HG03175 (cell line): ENCODE measurements at regions not wholly inside any gene's neighbourhood (a gene's known extent, or its start where the extent isn't known, plus 50 kb on each side); places are given as distances from the start of the nearest gene placed in this dataset.

Experiments used
- ATAC-seq: cut with Tn5 transposase; IDR thresholded peaks from one replicate; pipeline ENCODE4 v1.9.1; 2021; ENCODE audit warnings: mild to moderate bottlenecking, moderate library complexity; ENCODE audit not compliant: unreplicated experiment

DNA sequence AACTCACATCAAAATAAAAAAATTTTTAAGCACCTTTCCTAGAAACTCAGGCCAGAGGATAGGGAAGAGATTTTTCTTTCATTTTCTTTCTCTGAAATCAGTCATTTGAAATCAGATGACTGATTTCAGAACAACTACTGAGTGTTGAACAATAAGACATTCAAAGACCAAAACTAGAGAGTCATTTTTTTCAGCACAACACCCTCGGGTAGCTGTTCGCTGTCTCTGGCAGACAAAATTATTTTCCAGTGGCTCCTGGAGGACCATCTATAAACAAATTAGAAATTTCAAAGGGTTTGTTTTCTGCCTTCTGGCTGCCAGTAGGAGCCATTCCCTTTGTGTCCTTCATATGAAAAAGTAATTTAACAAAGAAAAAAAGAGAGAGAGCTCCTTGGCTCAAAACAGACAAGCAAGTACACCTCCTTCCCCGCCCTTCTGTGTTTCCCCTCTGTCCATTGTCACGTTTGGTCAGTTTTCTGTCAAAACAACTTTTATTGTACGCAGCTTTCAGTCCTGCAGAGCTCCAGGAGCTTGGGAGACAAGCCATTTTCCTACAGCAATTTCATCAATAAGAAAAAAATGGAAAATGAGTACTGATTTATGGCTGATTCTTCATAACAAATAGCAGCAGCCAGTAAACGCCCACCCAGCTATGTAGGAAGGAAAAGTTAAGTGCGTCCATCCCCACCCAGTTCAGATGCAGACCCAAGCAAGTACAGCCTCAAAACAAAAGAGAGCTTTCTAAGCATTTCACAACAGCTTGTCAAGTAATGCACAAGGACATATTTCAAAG, 405.2 kb downstream of the ZNF608 start:
- no peak for ATAC-seq

DNA sequence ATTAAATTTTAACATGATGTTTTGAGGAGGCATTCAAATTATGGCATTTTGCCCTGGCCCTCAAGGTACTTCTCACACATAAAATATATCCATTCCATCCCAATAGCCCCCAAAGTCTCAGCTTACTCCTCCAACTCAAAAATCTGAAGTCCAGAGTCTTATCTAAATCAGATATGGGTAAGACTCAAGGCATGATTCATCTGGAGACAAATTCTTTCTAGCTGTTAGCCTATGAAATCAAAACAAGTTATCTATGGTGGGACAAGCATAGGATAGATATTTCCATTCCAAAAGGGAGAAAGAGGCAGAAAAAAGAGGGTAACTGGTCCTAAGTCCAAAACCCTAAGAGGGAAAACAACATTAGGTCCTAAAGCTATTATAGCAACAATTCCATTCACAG, 408.4 kb downstream of the ZNF608 start:
- no peak for ATAC-seq

DNA sequence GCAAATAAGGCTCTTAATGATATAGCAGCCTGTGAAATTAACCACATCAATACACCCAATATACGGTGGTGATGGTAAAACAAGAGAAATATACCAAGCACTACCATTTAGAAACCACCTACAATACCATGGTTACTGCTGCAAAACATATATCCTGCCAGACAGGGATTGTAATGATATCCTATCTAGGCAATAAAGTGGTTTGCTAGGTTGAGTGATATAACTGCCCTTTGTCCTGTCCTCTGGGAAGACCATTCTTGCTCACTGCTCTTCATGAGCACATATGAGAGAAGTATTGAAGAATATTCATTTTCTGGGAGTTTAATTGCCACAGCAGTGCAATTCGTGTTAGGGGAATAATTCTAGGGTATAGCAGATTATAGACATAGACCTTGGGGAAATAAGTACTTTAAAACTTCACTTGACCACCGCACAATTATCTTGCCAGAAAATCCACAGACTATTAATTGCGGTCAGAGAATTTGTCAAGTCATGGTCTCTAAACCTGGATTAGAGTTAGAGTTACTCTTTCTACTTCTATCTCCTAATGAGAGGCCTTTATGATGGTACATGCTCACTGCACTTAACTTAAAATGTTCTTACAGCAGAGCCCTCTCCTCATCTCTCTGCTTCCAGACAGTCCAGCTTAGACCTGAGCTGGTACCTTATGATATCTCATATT, 413.0 kb downstream of the ZNF608 start:
- ATAC-seq: no peak

DNA sequence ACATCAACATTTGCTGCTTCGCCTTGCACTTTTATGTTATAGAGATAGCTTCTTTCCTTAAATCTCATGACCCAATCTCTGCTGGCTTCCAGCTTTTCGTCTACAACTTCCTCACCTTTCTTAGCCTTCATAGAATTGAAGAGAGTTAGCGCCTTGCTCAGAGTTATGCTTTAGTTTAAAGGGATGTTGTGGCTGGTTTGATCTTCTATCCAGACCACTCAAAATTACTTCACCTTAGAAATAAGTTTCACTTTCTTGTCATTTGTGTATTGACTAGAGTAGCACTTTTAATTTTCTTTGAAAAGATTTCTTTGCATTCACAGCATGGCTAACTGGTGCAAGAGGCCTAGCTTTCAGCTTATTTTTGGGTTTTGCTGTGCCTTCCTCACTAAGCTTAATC, 414.2 kb downstream of the ZNF608 start:
- ATAC-seq: no peak

DNA sequence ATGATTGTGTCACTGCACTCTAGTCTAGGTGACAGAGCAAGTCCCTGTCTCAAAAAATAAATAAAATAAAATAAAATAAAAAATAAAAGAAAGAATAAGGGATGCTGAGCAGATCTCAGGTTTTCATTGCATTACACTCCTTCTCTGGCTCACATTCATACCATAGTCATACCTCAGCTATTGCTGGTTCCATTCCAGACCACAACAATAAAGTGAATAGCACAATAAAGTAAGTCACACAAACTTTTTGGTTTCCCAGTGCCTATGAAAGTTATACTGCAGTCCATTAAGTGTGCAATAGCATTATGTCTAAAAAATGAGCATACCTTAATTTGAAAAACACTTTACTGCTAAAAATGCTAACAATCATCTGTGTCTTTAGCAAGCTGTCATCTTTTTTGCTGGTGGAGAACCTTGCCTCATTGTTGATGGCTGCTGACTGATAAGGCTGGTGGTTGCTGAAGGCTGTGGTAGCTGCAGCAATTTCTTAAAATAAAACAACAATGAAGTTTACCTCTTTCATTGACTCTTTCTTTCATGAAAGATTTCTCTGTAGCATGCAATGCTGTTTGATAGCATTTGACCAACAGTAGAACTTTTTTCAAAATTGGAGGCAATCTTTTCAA, 415.7 kb downstream of the ZNF608 start:
- no peak for ATAC-seq

DNA sequence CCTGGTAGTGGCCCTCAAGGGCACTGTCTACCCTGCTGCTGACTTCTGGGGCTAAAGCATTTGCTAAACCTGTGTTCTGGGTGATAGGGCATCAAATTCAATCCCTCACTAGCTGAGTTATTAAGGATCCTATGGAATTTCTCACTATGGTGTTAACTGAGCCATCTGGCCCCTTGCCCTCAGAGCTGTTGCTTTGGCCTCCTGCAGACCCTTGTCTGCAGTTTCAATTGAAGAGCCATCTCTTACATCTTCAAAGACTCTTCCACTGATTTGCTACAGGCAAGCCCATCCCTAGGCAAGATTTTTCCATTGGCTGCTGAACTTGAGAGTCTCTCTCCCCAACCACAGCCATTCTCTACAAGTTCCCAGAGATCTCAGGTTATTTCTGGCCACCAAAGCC, 418.2 kb downstream of the ZNF608 start:
- ATAC-seq: no peak

DNA sequence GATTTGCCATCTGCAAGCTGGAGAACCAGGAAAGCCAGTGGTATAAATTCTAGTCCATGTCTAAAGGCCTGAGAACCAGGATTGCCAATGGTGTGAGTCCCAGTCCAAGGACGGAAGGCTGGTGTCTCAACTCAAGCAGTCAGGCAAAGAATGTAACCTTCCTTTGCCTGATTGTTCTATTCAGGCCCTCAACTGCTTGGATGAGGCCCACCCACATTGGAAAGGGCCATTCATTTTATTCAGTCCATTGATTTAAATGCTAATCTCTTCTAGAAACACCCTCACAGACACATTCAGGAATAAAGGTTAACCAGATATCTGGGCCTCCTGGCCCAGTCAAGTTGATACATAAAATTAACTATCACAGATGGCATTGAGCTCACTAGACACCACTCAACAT, 427.8 kb downstream of the ZNF608 start:
- no peak for ATAC-seq

DNA sequence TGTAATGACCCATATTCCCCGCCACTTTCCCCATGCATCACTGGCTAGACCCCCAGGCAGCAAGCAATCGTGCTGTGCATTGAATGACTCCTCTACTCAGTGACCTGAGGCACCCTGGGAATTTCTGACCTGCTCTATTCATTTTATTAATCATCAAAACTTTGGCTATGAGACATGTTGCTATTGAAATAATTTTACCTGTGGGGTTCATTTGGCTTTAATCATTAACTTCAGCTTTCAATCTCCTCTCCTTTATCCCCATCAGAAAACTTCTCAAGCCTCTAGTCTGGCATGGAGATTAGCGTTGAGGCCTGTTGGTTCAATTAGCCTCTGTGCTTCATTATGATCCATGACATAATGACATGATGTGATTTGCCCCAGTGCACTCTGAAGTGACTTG, 429.0 kb downstream of the ZNF608 start:
- no peak for ATAC-seq

DNA sequence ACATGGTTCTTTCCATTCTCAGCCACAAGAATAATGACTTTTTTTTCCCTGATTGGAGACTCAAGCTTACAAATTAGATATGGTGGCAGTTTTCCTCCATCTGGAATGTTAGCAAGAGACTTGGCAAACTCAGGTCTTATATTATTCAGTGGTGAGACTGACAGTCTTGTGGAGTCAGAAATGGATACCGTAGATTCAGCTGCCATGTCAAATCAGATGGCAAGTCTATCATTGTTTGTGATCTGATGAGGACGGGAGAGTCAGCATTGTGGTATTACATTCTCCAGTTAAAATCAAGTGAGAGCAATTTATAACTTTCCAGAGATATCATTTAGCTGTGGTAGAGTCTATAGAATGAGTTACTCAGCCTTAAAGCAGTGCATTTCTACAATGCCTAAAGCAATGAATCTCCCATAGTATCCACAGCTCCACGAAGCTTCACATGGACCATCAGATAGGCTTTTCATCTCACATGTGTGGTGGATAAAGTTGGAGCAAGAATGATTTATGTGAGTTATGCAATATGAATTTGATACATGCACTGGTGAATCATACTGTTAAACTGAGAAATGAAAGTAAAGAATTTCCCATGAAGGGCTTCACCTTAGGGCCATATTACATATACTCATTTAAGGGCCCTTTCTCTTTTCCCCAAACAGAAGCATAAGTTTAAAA, 430.6 kb downstream of the ZNF608 start:
- no peak for ATAC-seq

DNA sequence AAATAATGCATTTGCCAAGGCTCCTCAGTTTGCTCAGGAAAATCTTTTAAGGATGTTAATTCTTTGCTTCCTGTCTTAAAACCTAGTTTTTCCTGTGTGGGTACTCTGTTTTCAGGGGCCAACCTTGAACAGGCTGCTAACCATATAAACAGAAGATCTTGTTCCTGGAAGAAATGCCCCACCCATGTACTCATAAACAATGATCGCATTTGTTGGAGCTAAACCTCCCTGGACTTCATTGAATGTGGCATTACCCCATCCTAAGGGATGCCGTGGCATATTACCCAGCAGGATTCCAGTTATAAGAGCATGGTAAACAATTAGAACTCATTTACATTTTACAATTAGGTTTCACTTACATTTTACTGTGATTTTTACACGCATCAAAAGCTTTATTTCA, 436.0 kb downstream of the ZNF608 start:
- no peak for ATAC-seq

DNA sequence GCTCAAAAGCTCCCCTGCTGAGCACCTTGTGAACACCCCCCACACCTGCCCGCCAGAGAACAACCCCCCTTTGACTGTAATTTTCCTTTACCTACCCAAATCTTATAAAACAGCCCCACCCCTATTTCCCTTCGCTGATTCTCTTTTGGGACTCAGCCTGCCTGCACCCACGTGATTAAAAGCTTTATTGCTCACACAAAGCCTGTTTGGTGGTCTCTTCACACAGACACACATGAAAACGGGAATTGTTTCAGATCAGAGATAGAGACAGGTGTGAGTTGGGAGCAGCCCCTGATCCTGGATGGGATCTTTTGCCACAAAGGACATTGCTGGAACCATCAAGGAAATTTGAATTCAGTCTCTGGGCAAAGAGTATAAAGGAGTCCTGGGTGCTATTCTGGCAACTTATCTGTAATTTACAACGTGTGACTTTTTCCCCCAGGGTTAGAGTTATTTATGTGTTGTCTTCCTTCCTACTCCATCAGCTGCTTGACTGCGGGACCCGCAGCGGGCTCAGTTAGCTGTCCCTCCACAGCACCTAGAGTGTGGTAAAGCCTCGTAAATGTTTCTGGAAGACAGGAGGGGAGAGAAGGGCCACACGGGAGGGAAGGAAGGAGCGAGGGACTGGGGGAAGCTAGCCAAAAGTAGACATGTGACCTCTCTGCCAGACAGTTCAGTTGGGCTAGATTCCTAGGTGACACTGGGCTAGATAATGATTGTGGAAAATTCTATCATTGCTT, 437.0 kb downstream of the ZNF608 start:
- ATAC-seq: no peak

DNA sequence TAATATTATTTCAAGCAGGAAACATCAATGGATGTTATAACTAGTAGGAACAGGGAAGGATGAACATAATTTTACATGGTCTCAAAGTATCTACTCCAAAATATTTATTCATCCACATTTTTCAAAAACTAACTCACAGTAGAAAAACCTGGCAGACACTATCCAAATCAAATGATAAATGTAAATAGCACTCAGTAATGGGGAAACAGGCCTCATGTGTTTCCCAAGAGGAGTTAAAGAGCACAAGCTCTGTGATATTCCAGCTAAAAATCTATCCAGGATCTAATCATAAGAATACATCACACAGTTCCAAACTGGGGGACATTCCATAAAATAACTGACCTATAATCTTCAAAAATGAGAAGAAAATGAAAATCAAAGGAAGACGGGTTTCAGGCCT, 443.1 kb downstream of the ZNF608 start:
- ATAC-seq: no peak

DNA sequence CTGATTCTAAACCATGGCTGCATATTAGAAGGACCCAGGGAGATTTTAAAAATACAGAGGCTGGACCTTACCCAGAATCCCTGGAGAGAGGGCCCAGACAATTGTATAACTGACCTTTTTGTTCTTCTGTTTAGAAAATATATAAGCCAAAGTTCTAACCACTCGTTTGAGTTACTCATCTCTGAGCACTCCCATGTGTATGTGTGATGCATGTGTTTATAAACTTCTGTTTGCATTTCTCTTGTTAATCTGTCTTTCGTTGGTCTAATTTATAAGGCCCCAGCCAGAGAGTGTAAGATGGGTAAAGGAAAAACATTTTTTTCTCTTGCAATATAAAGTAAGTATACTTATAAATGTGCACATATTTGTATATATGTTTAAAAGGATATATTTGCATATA, 443.9 kb downstream of the ZNF608 start:
- ATAC-seq: no peak

DNA sequence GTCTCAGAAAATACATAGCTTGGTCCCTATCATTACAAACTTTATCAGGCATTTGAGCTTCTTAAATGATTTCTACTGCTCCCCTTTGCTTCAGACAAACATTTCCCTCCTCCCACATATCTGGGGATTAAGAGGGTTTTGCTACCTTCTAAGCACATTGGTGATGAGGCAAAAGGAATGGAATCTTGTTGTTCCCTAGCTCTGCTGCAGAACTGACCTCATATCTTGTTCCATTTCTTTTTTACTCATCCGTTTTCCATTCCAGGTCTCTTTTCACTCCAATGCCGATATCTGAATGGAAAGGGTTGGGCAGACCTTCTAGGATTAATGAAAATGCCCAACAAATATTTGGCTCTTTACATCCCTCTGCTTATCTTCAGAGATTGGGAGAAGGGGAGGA, 444.6 kb downstream of the ZNF608 start:
- ATAC-seq: no peak

DNA sequence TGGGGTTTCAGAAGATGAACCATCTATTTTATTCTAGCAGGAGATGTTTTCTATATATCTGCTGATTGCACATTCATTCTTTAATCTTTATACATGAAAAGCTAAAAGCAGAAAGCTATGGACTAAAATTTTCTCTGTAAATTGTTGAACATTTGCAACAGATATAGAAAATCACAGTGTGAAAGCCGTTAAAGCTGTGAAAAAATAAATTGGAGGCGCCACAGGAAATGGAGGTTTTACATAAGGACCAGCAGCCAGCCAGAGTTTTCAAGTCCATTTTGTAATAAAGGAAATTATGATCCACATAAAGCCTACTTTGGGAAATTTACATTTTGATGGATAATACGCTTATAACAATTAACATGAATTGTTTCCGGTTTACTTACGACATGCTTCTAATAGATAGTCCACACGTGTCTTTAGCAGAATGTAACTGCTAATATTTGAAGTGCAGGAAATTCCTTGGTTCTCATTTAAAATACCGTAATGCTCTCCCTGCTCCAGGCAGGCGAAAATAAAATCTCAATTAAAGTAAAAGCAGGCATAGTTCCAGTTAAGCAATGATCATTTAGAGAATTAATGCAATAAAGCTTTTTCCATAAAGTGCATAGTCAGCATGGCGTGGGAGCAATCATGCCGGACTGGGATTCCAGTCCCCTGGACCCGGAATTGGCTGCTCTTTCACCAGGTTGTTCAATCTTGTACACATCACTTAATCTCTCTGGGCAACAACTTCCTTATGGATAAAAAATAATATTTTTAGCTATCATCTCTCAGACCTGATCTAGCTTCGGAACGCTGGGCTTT, 445.4 kb downstream of the ZNF608 start:
- ATAC-seq: no peak

DNA sequence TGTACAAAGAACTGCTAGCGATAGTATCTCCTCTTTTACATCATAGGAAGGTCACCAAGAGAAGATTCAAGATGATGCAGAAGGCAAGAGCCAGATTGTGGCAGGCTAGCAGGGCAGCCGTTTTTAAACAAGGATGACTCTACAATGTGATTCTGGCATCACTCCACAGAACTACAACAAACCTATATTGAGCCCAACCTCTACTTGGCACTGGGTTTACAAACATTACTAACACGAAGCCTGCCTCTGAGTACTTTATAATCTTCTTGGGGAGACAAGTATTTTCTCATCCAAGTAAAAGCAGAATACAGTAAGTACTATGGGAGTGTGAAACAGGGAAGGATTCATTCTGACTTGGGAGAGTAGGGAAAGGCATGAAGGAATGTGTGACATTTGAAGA, 448.6 kb downstream of the ZNF608 start:
- no peak for ATAC-seq

DNA sequence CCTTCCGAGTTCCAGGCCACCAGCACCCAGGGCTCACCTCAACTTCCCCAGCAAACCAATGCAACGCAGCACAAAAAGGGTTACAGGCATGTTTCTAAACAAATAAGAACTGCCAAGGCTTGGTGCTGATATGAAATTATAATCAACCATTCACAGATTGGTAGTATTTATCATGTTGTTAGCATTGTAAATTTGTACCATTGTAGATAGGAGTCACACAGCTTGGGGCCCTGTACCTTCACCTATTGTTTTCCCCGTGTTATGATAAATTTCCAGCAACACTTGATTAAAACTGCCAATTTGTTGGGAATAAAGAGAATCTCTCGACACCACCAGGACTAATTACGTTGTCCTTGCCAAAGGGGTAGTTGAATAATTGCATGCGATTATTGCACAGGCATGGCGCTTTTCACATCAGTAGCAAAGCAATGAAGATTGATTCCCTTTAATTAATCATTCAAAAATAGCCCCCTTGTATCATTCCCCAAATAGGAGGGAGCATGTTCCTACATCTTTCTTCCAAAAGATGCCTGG, 454.1 kb downstream of the ZNF608 start:
- no peak for ATAC-seq

DNA sequence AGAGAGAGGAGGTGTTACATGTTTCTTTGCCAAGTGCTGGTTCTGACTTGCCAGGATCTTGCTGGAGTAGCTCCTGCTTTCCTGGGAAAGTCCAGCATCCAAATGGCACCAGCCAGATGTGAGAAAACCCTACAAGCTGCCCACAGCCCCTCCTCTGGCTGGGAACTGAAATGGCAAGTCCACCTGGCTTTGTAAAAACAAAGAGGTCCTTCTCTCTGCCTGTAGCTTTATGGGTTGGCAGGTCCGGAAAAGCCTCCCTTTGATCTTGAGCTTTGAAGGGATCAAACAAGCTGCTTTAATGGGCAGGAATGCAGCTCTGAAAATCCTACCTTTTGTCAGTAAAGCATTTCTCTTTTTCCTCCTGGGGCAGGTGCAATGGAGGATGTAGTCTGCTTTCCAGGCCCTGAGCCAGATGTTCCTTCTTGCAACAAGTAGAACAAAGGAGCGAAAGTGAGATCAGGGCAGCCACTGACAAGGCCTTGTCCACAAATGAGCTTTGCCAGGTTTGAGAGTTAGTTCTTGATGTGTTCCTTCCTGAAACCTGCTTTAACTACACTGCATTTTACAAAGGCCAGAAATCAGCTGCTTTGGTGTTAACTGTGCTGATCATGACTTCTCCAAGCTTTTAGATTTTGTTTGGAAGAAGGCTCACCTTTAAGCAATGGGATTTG, 456.7 kb downstream of the ZNF608 start:
- ATAC-seq: no peak

DNA sequence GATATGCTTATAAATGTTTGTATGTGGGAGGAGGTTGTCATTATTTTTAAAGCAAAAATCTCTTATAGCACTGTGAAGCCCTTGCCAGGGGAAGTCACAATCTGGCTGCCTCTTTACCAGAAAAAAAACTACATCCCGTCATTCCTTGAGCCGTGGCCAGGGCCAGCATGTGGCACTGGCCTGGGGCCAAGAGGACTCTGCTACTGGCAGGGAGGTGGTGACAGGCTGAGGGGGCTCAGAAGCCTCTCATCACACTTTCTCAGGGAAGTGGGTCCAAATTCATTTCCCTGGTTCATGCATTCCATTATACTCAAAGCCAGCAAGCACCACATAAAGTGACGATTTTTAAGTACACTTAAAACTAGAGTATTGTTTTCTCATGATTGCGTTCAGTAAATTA, 457.3 kb downstream of the ZNF608 start:
- ATAC-seq: no peak
